Hepatocyte (in vitro differentiated cells): ENCODE measurements at regions not wholly inside any gene's neighbourhood (a gene's known extent, or its start where the extent isn't known, plus 50 kb on each side); places are given as distances from the start of the nearest gene placed in this dataset.

Experiments
- EZH2 ChIP-seq: fragments of 200-600 bp; sonication (generic); IDR thresholded peaks from 2 replicates; pipeline ENCODE4 v1.6.1; 2016; ENCODE audit warnings: antibody characterized with exemption, mild to moderate bottlenecking, borderline replicate concordance
- TF ChIP-seq, protein P1 (sequence below): fragments of 200-600 bp; sonication (generic); IDR thresholded peaks from 2 replicates; pipeline ENCODE4 v1.5.1; 2016; ENCODE audit warnings: antibody characterized with exemption, mild to moderate bottlenecking; ENCODE audit not compliant: poor library complexity

DNA sequence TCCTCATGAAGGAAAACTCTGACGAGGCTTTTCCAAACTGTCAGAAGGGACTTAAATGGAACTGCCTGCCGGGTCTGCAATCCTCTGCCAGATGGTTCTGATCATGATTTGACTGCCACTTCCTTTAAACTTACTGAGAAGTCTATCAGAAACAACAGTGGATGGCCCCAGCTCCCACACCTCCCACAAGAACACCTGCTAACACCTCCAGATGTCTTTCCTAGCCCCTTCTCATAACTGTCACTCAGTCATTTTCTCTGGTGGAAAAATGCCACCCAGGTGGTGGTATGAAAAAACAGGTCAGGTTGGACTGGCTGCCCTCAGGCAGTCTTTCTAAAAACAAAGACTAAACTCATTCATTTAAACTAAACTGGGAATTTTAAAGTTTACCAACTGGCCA, 66.7 kb upstream of the ABCD3 start:
- TF ChIP-seq, protein P1, sequence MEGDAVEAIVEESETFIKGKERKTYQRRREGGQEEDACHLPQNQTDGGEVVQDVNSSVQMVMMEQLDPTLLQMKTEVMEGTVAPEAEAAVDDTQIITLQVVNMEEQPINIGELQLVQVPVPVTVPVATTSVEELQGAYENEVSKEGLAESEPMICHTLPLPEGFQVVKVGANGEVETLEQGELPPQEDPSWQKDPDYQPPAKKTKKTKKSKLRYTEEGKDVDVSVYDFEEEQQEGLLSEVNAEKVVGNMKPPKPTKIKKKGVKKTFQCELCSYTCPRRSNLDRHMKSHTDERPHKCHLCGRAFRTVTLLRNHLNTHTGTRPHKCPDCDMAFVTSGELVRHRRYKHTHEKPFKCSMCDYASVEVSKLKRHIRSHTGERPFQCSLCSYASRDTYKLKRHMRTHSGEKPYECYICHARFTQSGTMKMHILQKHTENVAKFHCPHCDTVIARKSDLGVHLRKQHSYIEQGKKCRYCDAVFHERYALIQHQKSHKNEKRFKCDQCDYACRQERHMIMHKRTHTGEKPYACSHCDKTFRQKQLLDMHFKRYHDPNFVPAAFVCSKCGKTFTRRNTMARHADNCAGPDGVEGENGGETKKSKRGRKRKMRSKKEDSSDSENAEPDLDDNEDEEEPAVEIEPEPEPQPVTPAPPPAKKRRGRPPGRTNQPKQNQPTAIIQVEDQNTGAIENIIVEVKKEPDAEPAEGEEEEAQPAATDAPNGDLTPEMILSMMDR = no peak
- no peak for TF ChIP-seq EZH2
